ENCODE measurements at regions not wholly inside any gene's neighbourhood (a gene's known extent, or its start where the extent isn't known, plus 50 kb on each side); places are given as distances from the start of the nearest gene placed in this dataset.
"Not testable (repeated sequence)": the region's sequence is repeated elsewhere in the genome, so short reads cannot be mapped to it uniquely, and the experiment has no call there.

DNA sequence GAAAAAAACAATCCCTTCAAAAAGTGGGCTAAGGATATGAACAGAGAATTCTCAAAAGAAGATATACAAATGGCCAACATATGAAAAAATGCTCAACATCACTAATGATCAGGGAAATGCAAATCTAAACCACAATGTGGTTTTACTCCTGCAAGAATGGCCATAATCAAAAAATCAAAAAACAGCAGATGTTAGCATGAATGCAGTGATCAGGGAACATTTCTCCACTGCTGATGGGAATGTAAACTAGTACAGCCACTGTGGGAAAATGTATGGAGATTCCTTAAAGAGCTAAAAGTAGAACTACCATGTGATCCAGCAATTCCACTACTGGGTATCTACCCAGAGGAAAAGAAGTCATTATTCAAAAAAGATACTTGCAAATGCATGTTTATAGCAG lies 138.1 kb downstream of the BLID start:
- not testable (repeated sequence) for H3K9me3 ChIP-seq (ENCODE audit: control insufficient read depth, low read length); H3K4me1 ChIP-seq (ENCODE audit: control insufficient read depth, insufficient read depth, low read length, poor library complexity, severe bottlenecking); H3K27ac ChIP-seq (ENCODE audit: low read depth, low read length, severe bottlenecking); H3K36me3 ChIP-seq (ENCODE audit: control insufficient read depth, insufficient read depth, low read length); H3K4me3 ChIP-seq (ENCODE audit: extremely low read depth, insufficient read depth, low read length, poor library complexity, severe bottlenecking)

DNA sequence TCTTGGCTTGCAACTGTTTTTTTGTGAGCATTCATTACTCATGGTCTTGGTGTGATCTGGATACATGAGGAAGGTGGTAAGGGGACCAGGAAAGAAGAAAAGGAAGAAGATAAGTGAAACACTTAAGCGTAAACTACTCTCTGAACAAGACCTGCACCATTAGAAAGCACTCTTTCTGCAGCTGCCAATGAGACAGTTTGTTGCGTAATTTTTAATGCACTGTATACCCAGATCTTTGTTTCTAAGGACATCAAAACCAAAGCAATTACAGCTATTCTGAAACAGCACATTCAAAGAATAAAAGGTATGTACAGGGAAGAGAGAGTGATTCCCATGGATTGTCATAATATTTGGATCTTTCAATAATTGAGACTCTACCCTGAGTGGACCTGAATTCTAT lies 147.4 kb downstream of the BLID start:
- Histone ChIP-seq H3K27ac (ENCODE audit: low read depth, low read length, severe bottlenecking) (no peak overlapping the region), H3K4me3 (ENCODE audit: extremely low read depth, insufficient read depth, low read length, poor library complexity, severe bottlenecking) (no peak overlapping the region), H3K4me1 (ENCODE audit: control insufficient read depth, insufficient read depth, low read length, poor library complexity, severe bottlenecking) (peaks cover 9% of the 10 kb centered on the region), H3K36me3 (ENCODE audit: control insufficient read depth, insufficient read depth, low read length) (no peaks in the 10 kb centered on the region), H3K9me3 (ENCODE audit: control insufficient read depth, low read length) (no peaks in the 10 kb centered on the region)
- WGBS, 2 experiments (ENCODE audit: insufficient coverage in 2 of 2): 100% methylated on average over 1 of the region's 2 CpGs; no CpG with 5 or more reads in 1 of the 2 experiments

DNA sequence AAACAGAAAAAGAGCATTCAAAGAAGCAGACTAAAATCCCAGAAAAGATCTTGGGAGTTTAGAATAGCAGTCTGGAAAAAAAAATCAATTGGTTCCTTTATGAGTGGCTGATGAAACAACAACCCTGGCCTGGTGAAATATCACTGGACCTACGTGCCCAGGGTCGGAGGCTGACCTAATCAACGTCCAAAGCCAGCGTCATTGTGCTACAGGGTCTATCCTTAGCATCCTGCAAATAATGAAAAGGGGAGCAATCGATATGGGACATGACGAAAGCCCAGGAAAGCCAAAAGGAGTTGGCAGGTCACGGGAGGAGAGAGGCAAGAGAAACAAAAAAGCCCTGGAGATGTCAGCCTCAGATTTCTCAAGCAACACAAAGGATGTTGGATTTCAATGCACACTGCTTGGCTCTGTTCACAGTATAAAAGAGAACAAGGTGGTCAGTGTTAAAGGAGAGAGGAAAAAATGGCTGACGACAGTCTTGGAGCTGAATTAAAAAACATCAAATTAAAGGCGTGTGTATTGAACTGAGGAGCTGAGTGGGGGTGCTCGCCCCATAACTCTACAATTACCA lies 148.8 kb downstream of the BLID start:
- no peaks in the 10 kb centered on the region for H3K9me3 ChIP-seq (ENCODE audit: control insufficient read depth, low read length)
- no peak overlapping the region for H3K4me3 ChIP-seq (ENCODE audit: extremely low read depth, insufficient read depth, low read length, poor library complexity, severe bottlenecking)
- peaks cover 9% of the 10 kb centered on the region for H3K4me1 ChIP-seq (ENCODE audit: control insufficient read depth, insufficient read depth, low read length, poor library complexity, severe bottlenecking)
- 80 to 95% methylated on average over 7 to 8 of the region's 10 CpGs for WGBS, 2 experiments (ENCODE audit: insufficient coverage in 2 of 2)
- H3K36me3 ChIP-seq (ENCODE audit: control insufficient read depth, insufficient read depth, low read length): no peaks in the 10 kb centered on the region
- no peak overlapping the region for H3K27ac ChIP-seq (ENCODE audit: low read depth, low read length, severe bottlenecking)

DNA sequence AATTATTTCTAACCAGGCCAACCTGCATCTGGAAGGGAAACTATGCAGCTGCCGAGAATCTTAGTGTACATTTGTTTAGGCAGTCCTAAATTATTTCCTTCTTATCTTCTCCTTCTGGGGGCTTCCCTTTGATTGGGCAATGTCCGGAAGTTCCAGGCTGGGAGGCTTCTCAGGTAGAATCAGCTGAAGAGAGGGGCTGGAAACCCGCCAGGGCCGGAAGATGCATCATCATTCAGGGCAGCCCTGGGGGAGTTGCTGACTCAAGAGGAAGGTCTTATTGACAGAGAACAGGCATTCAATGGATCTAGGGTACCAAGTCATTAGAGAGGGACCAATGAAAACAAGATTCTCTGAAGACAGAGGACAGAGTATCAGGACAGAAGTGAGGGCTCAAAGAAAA lies 150.7 kb downstream of the BLID start:
- H3K4me1 ChIP-seq (ENCODE audit: control insufficient read depth, insufficient read depth, low read length, poor library complexity, severe bottlenecking): peaks cover 9% of the 10 kb centered on the region
- no peaks in the 10 kb centered on the region for H3K9me3 ChIP-seq (ENCODE audit: control insufficient read depth, low read length)
- 87 to 100% methylated on average over 2 to 3 of the region's 4 CpGs for WGBS, 2 experiments (ENCODE audit: insufficient coverage in 2 of 2)
- no peak overlapping the region for H3K27ac ChIP-seq (ENCODE audit: low read depth, low read length, severe bottlenecking)
- no peak overlapping the region for H3K4me3 ChIP-seq (ENCODE audit: extremely low read depth, insufficient read depth, low read length, poor library complexity, severe bottlenecking)
- H3K36me3 ChIP-seq (ENCODE audit: control insufficient read depth, insufficient read depth, low read length): no peaks in the 10 kb centered on the region

DNA sequence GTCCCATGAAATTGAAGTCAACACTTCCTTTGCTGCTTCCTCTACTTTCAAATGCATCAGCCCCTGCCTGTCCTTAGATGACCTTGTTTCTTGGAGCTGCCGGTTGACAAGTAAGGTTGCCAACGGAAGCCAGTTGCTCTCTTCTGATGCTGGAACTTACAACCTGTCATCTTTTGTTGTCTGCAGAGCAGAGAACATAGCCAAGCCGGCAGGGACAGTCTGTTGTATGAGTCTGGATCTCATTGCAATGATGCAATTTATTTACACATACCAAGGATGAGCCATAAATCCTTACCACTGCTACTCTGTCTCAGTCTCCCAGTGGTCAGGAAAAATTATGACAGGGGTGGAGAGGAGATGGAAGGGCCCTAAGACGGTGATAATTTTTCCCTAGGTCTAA lies 151.4 kb downstream of the BLID start:
- H3K4me3 ChIP-seq (ENCODE audit: extremely low read depth, insufficient read depth, low read length, poor library complexity, severe bottlenecking): no peak overlapping the region
- H3K4me1 ChIP-seq (ENCODE audit: control insufficient read depth, insufficient read depth, low read length, poor library complexity, severe bottlenecking): peaks cover 9% of the 10 kb centered on the region
- H3K9me3 ChIP-seq (ENCODE audit: control insufficient read depth, low read length): no peaks in the 10 kb centered on the region
- WGBS, 2 experiments (ENCODE audit: insufficient coverage in 2 of 2): 79 to 95% methylated on average over 2 of the region's 4 CpGs
- no peak overlapping the region for H3K27ac ChIP-seq (ENCODE audit: low read depth, low read length, severe bottlenecking)
- H3K36me3 ChIP-seq (ENCODE audit: control insufficient read depth, insufficient read depth, low read length): no peaks in the 10 kb centered on the region

DNA sequence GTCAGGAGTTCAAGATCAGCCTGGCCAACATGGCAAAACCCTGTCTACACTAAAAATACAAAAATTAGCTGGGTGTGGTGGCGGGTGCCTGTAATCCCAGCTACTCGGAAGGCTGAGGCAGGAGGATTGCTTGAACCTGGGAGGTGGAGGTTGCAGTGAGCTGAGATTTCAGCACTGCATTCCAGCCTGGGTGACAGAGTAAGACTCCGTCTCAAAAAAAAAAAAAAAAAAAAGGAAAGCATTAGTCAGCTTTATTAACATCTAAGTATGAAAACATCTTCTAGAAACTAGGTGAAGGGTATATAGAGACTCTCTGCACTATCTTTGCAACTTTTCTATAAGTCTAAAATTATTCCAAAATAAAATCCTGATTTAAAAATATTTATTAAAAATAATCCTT lies 152.2 kb downstream of the BLID start:
- not testable (repeated sequence) for H3K36me3 ChIP-seq (ENCODE audit: control insufficient read depth, insufficient read depth, low read length); H3K9me3 ChIP-seq (ENCODE audit: control insufficient read depth, low read length); H3K4me3 ChIP-seq (ENCODE audit: extremely low read depth, insufficient read depth, low read length, poor library complexity, severe bottlenecking); H3K27ac ChIP-seq (ENCODE audit: low read depth, low read length, severe bottlenecking); H3K4me1 ChIP-seq (ENCODE audit: control insufficient read depth, insufficient read depth, low read length, poor library complexity, severe bottlenecking)
- 100% methylated on average over 1 of the region's 3 CpGs; no CpG with 5 or more reads in 1 of the 2 experiments for WGBS, 2 experiments (ENCODE audit: insufficient coverage in 2 of 2)

DNA sequence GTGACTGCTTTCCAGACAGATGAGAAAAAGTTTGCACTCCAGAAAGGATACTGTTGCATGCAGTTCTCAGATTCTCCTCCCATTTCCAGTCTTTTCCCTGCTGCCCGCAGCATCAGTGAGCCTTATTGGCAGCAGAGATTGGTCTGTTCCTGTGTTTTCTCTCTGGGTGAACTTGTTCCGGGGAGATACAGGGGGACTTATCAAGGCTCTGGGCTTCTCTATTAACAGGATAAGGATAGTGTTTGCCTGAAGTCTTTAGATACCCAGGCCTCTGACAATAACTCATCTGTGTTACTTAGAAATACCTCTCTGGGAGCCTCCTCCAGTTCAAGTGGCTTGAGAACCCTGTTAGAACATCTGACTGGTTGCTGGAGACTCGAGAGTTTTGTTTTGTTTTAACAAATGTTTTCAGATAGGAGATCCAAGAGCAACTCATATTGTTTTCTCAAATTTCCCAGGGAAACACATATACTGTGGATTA lies 154.7 kb downstream of the BLID start:
- Histone ChIP-seq H3K4me3 (ENCODE audit: extremely low read depth, insufficient read depth, low read length, poor library complexity, severe bottlenecking) (no peak overlapping the region), H3K36me3 (ENCODE audit: control insufficient read depth, insufficient read depth, low read length) (no peaks in the 10 kb centered on the region), H3K27ac (ENCODE audit: low read depth, low read length, severe bottlenecking) (no peak overlapping the region), H3K4me1 (ENCODE audit: control insufficient read depth, insufficient read depth, low read length, poor library complexity, severe bottlenecking) (peaks cover 9% of the 10 kb centered on the region), H3K9me3 (ENCODE audit: control insufficient read depth, low read length) (no peaks in the 10 kb centered on the region)
- WGBS, 2 experiments (ENCODE audit: insufficient coverage in 2 of 2): 100% methylated on average over 2 of the region's 3 CpGs; no CpG with 5 or more reads in 1 of the 2 experiments

DNA sequence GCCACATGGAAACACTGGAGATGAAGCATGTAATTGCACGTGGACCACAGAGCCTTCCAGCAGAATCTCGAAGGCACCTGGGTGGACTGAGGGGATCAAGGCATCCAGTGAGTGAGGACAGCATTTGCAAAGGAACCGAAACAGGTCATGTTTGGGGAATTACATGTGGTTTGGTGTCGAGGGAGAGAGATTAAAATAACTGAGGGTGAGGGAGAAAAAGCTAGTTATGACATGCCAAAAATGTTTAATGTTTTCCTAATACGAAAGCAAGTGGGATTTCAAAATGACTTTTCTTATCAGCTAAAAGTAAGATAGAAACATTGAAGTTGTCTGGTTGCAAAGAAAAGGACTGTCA lies 157.1 kb downstream of the BLID start:
- WGBS, 2 experiments (ENCODE audit: insufficient coverage in 2 of 2): 83 to 90% methylated on average over 5 of the region's 5 CpGs
- Histone ChIP-seq H3K36me3 (ENCODE audit: control insufficient read depth, insufficient read depth, low read length) (no peaks in the 10 kb centered on the region), H3K9me3 (ENCODE audit: control insufficient read depth, low read length) (no peaks in the 10 kb centered on the region), H3K4me3 (ENCODE audit: extremely low read depth, insufficient read depth, low read length, poor library complexity, severe bottlenecking) (no peak overlapping the region), H3K27ac (ENCODE audit: low read depth, low read length, severe bottlenecking) (no peak overlapping the region), H3K4me1 (ENCODE audit: control insufficient read depth, insufficient read depth, low read length, poor library complexity, severe bottlenecking) (no peaks in the 10 kb centered on the region)

DNA sequence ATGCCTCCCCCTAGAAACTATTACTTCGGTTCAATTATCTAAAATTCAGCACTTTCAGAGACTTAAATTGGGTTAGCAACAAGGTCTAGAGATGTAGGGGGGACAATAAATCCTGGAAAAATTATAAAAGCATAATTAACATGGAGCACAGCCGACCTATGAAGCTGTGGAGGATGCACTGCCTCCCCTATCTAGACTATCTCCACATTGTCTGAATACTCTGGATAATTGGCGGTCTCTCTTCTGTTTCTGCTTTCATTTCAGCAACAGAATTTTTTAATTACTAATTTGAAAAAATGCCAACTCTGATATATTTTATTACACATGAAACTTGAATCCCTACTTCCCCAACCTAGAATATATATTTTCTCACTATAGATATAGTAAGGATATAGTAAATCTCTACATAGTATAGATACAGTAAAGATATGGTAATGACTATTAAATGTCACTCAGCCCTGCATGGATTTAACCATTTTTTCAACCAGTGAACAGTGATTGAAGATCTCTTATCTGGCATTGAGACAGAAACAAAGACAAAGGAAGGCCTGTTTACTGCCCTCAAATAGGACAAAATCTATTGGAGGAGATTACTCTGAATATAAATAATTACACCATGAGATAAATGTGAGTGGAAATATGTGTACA lies 157.6 kb downstream of the BLID start:
- WGBS, 2 experiments (ENCODE audit: insufficient coverage in 2 of 2): 100% methylated on average over 1 of the region's 3 CpGs
- no peaks in the 10 kb centered on the region for H3K36me3 ChIP-seq (ENCODE audit: control insufficient read depth, insufficient read depth, low read length)
- H3K27ac ChIP-seq (ENCODE audit: low read depth, low read length, severe bottlenecking): no peak overlapping the region
- no peaks in the 10 kb centered on the region for H3K4me1 ChIP-seq (ENCODE audit: control insufficient read depth, insufficient read depth, low read length, poor library complexity, severe bottlenecking)
- no peaks in the 10 kb centered on the region for H3K9me3 ChIP-seq (ENCODE audit: control insufficient read depth, low read length)
- H3K4me3 ChIP-seq (ENCODE audit: extremely low read depth, insufficient read depth, low read length, poor library complexity, severe bottlenecking): no peak overlapping the region

DNA sequence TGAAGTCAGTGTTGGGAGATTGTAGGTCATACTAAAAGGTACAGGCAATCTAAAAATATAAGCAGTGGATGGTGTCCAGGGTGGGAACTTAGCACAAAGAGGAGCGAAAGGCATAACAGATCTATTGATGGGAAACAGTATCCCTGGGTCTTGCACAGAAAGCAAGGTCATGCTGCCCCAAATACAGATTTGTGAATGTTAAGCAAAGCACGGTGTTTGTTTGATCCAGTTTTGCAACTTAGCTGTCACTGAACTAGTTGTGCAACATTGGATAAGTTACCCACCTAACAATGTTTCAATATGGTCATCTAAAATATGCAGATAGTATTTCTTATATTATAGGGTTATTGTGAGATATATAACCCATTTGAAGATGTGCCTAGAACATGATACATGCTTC lies 162.9 kb downstream of the BLID start:
- Histone ChIP-seq H3K4me3 (ENCODE audit: extremely low read depth, insufficient read depth, low read length, poor library complexity, severe bottlenecking) (no peak overlapping the region), H3K4me1 (ENCODE audit: control insufficient read depth, insufficient read depth, low read length, poor library complexity, severe bottlenecking) (no peaks in the 10 kb centered on the region), H3K9me3 (ENCODE audit: control insufficient read depth, low read length) (no peaks in the 10 kb centered on the region), H3K27ac (ENCODE audit: low read depth, low read length, severe bottlenecking) (no peak overlapping the region), H3K36me3 (ENCODE audit: control insufficient read depth, insufficient read depth, low read length) (no peaks in the 10 kb centered on the region)
- WGBS, 2 experiments (ENCODE audit: insufficient coverage in 2 of 2): 95 to 100% methylated on average over 1 to 2 of the region's 2 CpGs

DNA sequence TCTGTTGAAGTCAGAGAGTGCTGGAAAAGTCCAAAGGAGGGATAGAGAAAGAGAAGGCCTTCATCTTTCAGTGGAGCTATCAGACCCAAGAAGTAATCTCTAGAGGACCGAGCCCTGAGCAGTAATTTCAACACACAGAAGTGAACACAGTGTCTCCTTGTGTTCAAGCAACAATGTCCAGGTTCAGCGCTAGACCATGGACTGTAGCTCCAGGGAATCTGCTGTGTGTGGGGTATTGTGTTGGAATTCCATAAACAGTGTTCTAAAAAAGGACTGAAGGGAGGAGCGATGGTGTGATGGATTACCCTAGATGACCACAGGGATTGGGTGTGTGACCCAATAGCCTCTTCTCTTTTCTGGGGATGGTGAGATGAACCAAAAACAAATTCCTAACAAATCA lies 165.9 kb downstream of the BLID start:
- Histone ChIP-seq H3K27ac (ENCODE audit: low read depth, low read length, severe bottlenecking) (no peak overlapping the region), H3K9me3 (ENCODE audit: control insufficient read depth, low read length) (peaks cover 5% of the 10 kb centered on the region), H3K4me1 (ENCODE audit: control insufficient read depth, insufficient read depth, low read length, poor library complexity, severe bottlenecking) (no peaks in the 10 kb centered on the region), H3K36me3 (ENCODE audit: control insufficient read depth, insufficient read depth, low read length) (no peaks in the 10 kb centered on the region), H3K4me3 (ENCODE audit: extremely low read depth, insufficient read depth, low read length, poor library complexity, severe bottlenecking) (no peak overlapping the region)
- 83 to 100% methylated on average over 1 to 2 of the region's 3 CpGs for WGBS, 2 experiments (ENCODE audit: insufficient coverage in 2 of 2)
